ENCODE measurements at regions not wholly inside any gene's neighbourhood (a gene's known extent, or its start where the extent isn't known, plus 50 kb on each side); places are given as distances from the start of the nearest gene placed in this dataset.
"Not testable (repeated sequence)": the region's sequence is repeated elsewhere in the genome, so short reads cannot be mapped to it uniquely, and the experiment has no call there.

DNA sequence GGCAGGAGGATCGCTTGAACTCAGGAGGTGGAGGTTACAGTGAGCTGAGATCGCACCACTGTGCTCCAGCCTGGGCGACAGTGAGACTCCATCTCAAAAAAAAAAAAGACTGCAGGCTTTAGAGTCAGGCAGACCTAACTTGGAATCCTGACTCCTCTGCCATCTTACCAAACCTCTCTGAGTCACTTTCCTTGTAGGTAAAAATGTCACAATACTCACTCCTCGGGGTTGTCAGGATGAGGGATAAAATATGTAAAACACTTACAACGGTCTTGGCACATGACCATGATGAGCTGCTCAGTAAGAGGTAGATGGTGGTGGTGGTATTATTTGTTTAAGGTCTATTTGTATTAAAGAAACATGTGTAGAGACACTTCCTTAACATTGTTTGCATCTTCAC is 154.1 kb upstream of the PDE1C start:
- DNase-seq (ENCODE audit: low read depth in 3 of 3) = no peak

DNA sequence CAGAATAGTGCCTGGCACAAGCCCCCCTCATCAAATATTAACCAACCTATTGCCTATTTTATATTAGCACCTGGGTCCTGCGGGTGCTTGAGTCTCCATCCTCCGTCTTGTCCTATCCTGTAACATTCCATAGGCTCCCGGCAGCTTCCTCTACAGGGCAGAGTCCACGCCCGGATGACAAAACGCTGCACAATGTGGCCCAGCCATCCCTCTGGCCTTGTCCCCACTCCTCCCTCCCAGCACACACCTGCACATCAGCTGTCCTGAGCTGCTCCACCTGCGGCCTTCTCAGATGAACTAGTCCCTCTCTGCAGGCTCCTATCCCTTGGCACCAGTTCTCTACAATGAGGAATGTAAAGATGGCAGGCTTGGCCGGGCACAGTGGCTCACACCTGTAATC is 153.5 kb upstream of the PDE1C start:
- no peak for DNase-seq (ENCODE audit: low read depth in 3 of 3)

GRCh38 chr7:32223071-32223650 is 153.0 kb upstream of the PDE1C start:
- DNase-seq (ENCODE audit: low read depth in 3 of 3) = no peak

GRCh38 chr7:32222251-32222900 is 152.2 kb upstream of the PDE1C start:
- DNase-seq (ENCODE audit: low read depth in 3 of 3) = no peak

DNA sequence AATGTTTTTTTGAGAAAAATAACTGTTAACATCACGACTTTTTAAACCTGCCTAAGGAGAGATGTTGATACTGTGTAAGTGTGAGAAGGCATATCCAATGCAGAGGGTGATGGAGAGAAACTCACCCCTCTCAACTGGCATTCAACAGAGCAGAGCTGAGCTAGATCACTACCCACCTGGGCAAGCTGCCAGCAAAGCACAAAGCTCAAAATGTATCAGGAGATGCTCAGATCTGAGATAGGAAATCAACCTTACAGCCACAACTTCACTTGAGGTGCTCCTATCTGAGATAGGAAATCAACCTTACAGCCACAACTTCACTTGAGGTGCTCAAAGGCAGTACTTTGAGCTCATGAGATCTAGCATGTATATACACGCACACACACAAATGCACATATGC is 151.5 kb upstream of the PDE1C start:
- DNase-seq (ENCODE audit: low read depth in 3 of 3) = no peak

DNA sequence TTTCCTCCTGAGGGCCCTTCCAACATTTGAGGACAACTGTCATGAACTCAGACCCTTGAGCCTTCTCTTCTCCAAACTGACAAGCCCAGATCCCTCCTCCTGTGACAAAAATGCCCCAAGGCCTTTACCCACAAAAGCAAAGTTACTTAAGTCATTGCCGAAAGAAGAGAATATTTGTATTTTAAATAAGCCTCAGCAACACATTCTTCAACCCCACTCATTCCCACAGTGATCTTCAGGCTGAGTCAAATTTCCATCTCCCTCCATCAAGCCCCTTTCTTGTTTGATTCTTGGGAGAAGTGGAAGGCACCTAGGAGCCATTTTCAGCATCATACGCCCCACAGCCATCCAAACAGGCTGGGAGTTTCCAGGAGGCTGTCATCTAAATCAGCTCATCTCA is 150.8 kb upstream of the PDE1C start:
- DNase-seq (ENCODE audit: low read depth in 3 of 3) = no peak

DNA sequence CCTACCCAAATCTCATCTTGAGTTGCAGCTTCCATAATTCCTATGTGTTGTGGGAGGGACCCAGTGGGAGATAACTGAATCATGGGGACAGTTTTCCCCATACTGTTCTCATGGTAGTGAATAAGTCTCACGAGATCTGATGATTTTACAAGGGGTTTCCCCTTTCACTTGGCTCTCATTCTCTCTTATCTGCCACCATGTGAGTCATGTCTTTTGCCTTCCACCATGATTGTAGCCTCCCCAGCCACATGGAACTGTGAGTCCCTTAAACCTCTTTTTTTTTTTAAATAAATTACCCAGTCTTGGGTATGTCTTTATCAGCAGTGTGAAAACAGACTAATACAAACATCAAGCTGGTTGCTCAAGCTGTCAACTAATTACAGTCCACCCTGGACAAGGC is 149.6 kb upstream of the PDE1C start:
- not testable (repeated sequence) for DNase-seq (ENCODE audit: low read depth in 3 of 3)

GRCh38 chr7:32219416-32219815 is 149.2 kb upstream of the PDE1C start:
- no peak for DNase-seq (ENCODE audit: low read depth in 3 of 3)

- no peak for DNase-seq (ENCODE audit: low read depth in 3 of 3)
These were observed 148.6 kb upstream of the PDE1C start for GRCh38 chr7:32218741-32219288.

DNA sequence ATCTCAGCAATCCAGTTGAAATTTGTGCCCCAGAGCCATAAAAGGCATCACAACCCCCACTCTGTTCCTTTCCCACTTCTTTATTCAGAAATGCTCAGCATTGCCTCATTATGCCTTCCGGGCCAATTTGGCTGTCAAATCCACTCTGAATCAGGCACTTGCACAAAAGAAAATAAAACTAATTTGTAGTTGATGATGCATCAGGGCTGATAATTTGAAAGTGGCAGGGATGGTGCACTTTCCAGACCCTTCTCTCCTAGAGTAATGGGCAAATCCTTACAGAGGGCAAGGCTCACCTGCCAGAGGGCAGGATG is 147.9 kb upstream of the PDE1C start:
- no peak for DNase-seq (ENCODE audit: low read depth in 3 of 3)

DNA sequence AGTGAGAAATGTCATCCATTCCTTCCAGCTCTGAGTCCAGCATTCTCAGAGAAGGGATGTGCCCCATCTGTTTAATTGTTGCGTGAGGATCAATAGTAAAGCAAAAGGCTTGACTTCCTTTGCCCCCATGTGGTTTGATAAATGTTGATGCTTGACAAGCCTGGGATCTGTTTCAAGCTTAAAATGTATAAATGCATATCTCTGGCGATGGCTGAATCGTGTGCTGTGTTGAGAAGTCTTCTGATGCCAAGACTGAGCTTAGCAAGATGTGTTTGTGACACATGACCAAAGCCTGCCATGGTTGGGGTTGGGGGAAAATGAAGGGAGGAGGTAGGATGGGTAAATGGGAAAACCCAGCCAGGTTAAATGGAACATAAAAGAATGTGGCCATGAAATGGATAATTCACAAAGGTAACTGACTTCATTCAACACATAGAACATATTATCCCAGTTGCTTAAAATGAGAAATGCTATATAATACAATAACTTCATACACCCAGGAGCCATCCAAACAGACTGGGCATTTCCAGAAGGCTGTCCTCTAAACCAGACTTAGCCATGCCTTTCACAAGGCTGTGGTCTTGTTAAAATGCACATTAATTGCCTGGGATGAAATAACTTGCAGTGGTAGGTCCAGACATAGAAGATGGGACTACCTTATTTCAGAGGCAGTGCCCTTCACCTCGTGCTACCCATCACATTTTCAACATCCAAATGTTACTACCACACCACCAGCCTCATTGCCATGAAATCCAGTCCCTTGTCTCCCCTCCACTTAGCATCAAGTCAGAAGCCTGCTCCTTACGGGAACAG is 147.3 kb upstream of the PDE1C start:
- DNase-seq (ENCODE audit: low read depth in 3 of 3) = no peak

DNA sequence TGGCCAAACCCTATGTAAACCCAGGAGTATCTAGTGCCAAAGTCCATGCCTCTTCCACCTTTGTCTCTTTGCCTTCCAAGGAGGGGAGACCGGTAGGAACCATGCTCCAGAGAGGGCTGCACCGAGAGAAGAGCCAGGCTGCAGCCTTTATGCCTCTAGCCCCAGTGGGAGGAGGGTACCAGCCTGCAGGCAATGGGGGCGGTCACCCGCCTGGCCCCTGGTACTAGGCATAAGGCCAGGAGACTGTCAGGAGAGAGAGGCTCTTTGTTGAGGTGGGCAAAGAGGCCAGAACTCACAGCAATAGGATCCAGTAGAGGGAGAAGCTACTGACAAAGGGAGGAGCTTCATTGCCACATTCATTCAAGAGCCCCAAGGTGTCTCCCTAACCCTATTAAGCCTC is 146.6 kb upstream of the PDE1C start:
- no peak for DNase-seq (ENCODE audit: low read depth in 3 of 3)

- no peak for DNase-seq (ENCODE audit: low read depth in 3 of 3)
These were observed 145.5 kb upstream of the PDE1C start for GRCh38 chr7:32215697-32216096.

GRCh38 chr7:32214913-32215312 is 144.7 kb upstream of the PDE1C start:
- no peak for DNase-seq (ENCODE audit: low read depth in 3 of 3)

- no peak for DNase-seq (ENCODE audit: low read depth in 3 of 3)
These were observed 142.1 kb upstream of the PDE1C start for GRCh38 chr7:32212321-32212720.

DNA sequence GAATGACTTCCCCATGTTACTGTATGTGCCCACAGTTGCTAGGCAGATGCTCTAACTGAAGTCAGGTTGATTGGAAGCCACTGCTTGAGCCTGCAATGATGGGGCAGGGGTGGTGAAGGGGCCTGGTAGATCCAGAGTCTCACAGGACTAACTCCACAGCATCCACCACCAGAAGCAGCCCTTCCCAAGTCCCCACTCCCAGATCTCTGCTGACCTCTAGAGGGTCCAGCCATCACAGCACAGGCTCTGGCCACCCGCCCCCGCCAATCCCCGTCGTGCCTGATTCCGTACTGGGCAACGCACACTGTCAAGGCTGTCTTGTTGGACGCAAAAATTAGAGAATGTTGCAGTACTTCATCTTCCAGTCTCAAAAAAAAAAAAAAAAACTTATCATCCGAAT is 136.8 kb upstream of the PDE1C start:
- DNase-seq (ENCODE audit: low read depth in 3 of 3) = no peak

GRCh38 chr7:32206488-32206887 is 136.3 kb upstream of the PDE1C start:
- no peak for DNase-seq (ENCODE audit: low read depth in 3 of 3)

DNA sequence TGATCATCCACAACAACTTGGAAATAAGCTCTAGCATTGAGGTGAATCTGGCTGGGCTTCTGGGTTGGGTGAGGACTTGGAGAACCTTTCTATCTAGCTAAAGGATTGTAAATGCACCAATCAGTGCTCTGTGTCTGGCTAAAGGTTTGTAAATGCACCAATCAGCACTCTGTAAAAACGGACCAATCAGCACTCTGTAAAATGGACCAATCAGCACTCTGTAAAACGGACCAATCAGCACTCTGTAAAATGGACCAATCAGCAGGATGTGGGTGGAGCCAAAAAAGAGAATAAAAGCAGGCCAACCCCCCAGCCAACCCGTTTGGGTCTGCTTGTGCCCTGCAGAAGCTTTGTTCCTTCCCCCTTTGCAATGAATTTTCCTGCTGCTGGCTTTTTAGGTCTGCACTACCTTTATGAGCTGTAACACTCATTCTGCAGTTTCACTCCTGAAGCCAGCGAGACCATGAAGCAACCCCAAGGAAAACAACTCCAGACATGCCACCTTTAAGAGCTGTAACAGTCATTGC is 135.2 kb upstream of the PDE1C start:
- DNase-seq (ENCODE audit: low read depth in 3 of 3) = not testable (repeated sequence)

DNA sequence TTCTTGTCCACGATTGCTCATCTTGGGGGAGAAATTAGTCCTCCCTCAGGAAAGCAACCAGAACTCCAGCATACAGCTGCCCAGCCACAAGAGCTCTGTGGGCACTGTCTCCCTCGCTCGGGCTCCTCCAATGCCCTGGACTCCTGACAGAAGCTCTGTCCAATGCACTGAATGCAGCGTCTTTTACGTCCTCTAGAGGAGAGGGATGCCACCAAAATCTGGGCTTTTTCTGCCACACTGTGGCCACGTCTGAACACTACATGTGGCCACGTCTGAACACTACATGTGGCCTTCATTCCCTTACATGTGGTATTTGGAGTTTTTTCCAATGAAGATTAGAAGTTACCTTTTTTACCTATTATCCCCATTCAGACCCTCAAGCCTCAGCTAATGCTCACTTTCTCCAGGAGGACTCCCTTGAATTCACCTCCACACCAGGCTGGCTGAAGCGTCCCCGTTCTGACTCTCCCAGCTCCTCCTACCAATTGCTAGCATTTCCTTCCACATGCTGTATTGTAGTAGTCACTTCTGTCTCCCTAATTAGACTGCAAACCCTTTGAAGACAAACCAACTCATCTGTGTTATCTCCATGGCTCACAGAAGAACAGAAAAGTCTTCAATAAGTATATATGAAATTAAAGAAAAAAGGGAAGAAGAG is 134.3 kb upstream of the PDE1C start:
- DNase-seq (ENCODE audit: low read depth in 3 of 3) = no peak

DNA sequence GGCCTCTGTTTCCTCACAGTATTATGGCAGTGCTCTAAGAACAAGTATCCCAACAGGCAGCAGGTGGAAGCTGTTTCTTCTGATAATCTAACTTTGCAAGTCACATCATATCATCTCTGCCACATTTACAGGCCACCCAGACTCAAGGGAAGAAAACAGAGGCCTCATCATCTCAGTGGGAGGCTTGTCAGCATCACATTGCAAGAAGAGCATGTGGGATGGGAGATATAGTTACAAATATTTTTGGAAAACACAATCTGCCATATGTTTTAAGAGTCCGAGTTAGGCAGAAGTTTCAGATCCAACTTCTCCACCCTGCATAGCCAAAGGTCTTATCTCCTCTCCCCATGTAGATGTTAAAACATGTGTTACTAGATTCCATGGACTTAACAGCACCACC is 130.4 kb upstream of the PDE1C start:
- DNase-seq (ENCODE audit: low read depth in 3 of 3) = no peak

- no peak for DNase-seq (ENCODE audit: low read depth in 3 of 3)
These were observed 124.3 kb upstream of the PDE1C start for GRCh38 chr7:32194537-32194936.

DNA sequence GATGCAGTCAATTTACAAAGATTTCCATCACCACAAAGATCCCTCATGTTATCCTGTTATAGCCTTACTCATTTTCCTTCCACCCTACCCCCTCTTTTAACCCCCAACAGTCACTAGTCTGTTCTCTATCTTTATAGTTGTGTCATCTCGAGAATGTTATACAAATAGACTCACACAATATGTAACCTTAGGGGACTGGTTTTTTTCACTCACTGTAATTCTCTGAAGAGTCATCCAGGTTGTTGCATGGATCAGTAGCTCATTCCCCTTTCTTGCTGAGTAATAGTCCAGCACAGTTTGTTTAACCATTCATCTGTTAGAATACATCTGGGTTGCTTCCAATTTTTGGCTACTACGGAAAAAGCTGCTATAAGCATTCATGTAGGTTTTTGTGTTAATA is 121.1 kb upstream of the PDE1C start:
- DNase-seq (ENCODE audit: low read depth in 3 of 3) = no peak
